IMR-90 (cell line): ENCODE measurements at regions not wholly inside any gene's neighbourhood (a gene's known extent, or its start where the extent isn't known, plus 50 kb on each side); places are given as distances from the start of the nearest gene placed in this dataset.

ENCODE experiments used
- ATAC-seq: fragments of 200-7000 bp; cut with Tn5 transposase; 2 replicates; pipeline ENCODE4 v1.9.1; 2020; ENCODE audit warnings: low read depth, mild to moderate bottlenecking, moderate library complexity
- BruUV-seq: library from RNA; stranded (reverse); fragments of 400-500 nt; replicated peaks from 2 replicates; lab custom pipeline; 2021; lab: Mats Ljungman, UMichigan
- CTCF ChIA-PET: fragments of 300-600 bp; formaldehyde crosslinking; extraction: SDS; loops from one replicate; lab custom pipeline; 2021; ENCODE audit warnings: antibody characterized with exemption; lab: Yijun Ruan, JAX
- POLR2A ChIA-PET: fragments of 300-600 bp; sonication (Branson Sonifier 250); formaldehyde crosslinking; loops from one replicate; lab custom pipeline; 2022; ENCODE audit warnings: antibody characterized with exemption; ENCODE audit not compliant: unreplicated experiment; lab: Charles Lee
- DNase-seq: peaks from one replicate; pipeline ENCODE4 v3.0.0; 2013
- H2AFZ ChIP-seq: replicated peaks from 2 replicates; pipeline ENCODE3; 2013; ENCODE audit warnings: low read length, mild to moderate bottlenecking; ENCODE audit not compliant: poor library complexity
- H2AK5ac ChIP-seq: 2 replicates; pipeline ENCODE4 v1.6.1; 2013; ENCODE audit warnings: low read depth, low read length, inconsistent platforms
- H2AK9ac ChIP-seq: replicated peaks from 2 replicates; pipeline ENCODE3; 2013; ENCODE audit warnings: mild to moderate bottlenecking, low read depth, low read length, moderate library complexity; ENCODE audit not compliant: poor library complexity
- H2BK120ac ChIP-seq: 2 replicates; pipeline ENCODE4 v1.6.1; 2013; ENCODE audit warnings: low read depth, low read length, inconsistent platforms
- H2BK15ac ChIP-seq: 3 replicates; pipeline ENCODE4 v1.6.1; 2013; ENCODE audit warnings: low read depth, low read length, inconsistent platforms
- H2BK20ac ChIP-seq: 2 replicates; pipeline ENCODE4 v1.6.1; 2013; ENCODE audit warnings: low read depth, mild to moderate bottlenecking, inconsistent platforms, low read length, moderate library complexity
- H2BK5ac ChIP-seq: 2 replicates; pipeline ENCODE4 v1.6.1; 2013; ENCODE audit warnings: mild to moderate bottlenecking, low read depth, low read length, inconsistent platforms; ENCODE audit not compliant: poor library complexity, severe bottlenecking
- H3K14ac ChIP-seq: replicated peaks from 2 replicates; pipeline ENCODE4 v1.6.1; 2013; ENCODE audit warnings: low read depth, low read length, inconsistent platforms
- H3K18ac ChIP-seq: 2 replicates; pipeline ENCODE4 v1.6.1; 2013; ENCODE audit warnings: low read depth, low read length, control low read depth
- H3K23ac ChIP-seq: 2 replicates; pipeline ENCODE4 v1.6.1; 2013; ENCODE audit warnings: low read depth, low read length, inconsistent platforms
- H3K27ac ChIP-seq: 2 replicates; pipeline ENCODE4 v1.5.1; 2013; ENCODE audit warnings: mild to moderate bottlenecking, control low read depth, low read length; ENCODE audit not compliant: insufficient read depth
- H3K27me3 ChIP-seq: 2 replicates; pipeline ENCODE4 v1.6.1; 2013; ENCODE audit warnings: low read length; ENCODE audit not compliant: control insufficient read depth, insufficient read depth
- H3K36me3 ChIP-seq: 2 replicates; pipeline ENCODE4 v1.6.1; 2013; ENCODE audit warnings: low read length, mixed read lengths; ENCODE audit not compliant: control insufficient read depth, insufficient read depth
- H3K4ac ChIP-seq: 2 replicates; pipeline ENCODE4 v1.6.1; 2013; ENCODE audit warnings: low read depth, low read length, inconsistent platforms
- H3K4me1 ChIP-seq: 2 replicates; pipeline ENCODE4 v1.6.1; 2013; ENCODE audit warnings: low read length, mixed read lengths; ENCODE audit not compliant: control insufficient read depth, insufficient read depth
- H3K4me2 ChIP-seq: 2 replicates; pipeline ENCODE4 v1.6.1; 2013; ENCODE audit warnings: low read depth, mild to moderate bottlenecking, control low read depth, low read length, moderate library complexity
- H3K4me3 ChIP-seq: 2 replicates; pipeline ENCODE4 v1.5.1; 2013; ENCODE audit warnings: low read depth, mild to moderate bottlenecking, control low read depth, low read length, moderate library complexity; ENCODE audit not compliant: insufficient read depth
- H3K56ac ChIP-seq: 2 replicates; pipeline ENCODE4 v1.6.1; 2013; ENCODE audit warnings: low read length, inconsistent platforms; ENCODE audit not compliant: insufficient read depth; ENCODE audit errors: extremely low read depth
- H3K79me1 ChIP-seq, 2 experiments: 2 replicates each; pipeline ENCODE4 v1.6.1; 2013; ENCODE audit warnings: low read length in 2 of 2, inconsistent platforms in 1 of 2, low read depth in 1 of 2
- H3K9ac ChIP-seq: 2 replicates; pipeline ENCODE4 v1.6.1; 2013; ENCODE audit warnings: low read depth, low read length, control low read depth
- H3K9me1 ChIP-seq: 2 replicates; pipeline ENCODE4 v1.6.1; 2013; ENCODE audit warnings: low read length, inconsistent platforms; ENCODE audit not compliant: insufficient read depth
- H3K9me3 ChIP-seq: 2 replicates; pipeline ENCODE4 v1.6.1; 2013; ENCODE audit warnings: low read length; ENCODE audit not compliant: control insufficient read depth, insufficient read depth
- H4K20me1 ChIP-seq: 2 replicates; pipeline ENCODE4 v1.6.1; 2013; ENCODE audit warnings: low read length, inconsistent platforms; ENCODE audit not compliant: insufficient read depth
- H4K5ac ChIP-seq: 2 replicates; pipeline ENCODE4 v1.6.1; 2013; ENCODE audit warnings: mild to moderate bottlenecking, low read depth, low read length, control low read depth
- H4K8ac ChIP-seq, 2 experiments: 2 replicates each; pipeline ENCODE4 v1.6.1; 2013; ENCODE audit warnings: low read depth in 2 of 2, low read length in 2 of 2, control low read depth in 1 of 2, inconsistent platforms in 1 of 2
- H4K91ac ChIP-seq: 2 replicates; pipeline ENCODE4 v1.6.1; 2013; ENCODE audit warnings: low read depth, low read length, inconsistent platforms; ENCODE audit not compliant: insufficient read depth
- BHLHE40 ChIP-seq: fragments of 150-350 bp; IDR thresholded peaks from 2 replicates; pipeline ENCODE4 v1.6.1; 2016; ENCODE audit warnings: mild to moderate bottlenecking, low read depth, low read length
- CEBPB ChIP-seq: IDR thresholded peaks from 2 replicates; pipeline ENCODE4 v1.6.1; 2012; ENCODE audit warnings: low read depth, low read length, improper control_type of control experiment
- CTCF ChIP-seq: conservative IDR thresholded peaks from 2 replicates; pipeline ENCODE4 v1.5.1; 2012; ENCODE audit warnings: mild to moderate bottlenecking, low read depth, low read length, improper control_type of control experiment
- ELK1 ChIP-seq: fragments of 150-350 bp; IDR thresholded peaks from 2 replicates; pipeline ENCODE4 v1.6.1; 2016; ENCODE audit warnings: low read depth, mild to moderate bottlenecking, low read length, moderate library complexity, borderline replicate concordance
- FOS ChIP-seq: fragments of 150-350 bp; IDR thresholded peaks from 2 replicates; pipeline ENCODE4 v1.6.1; 2016; ENCODE audit warnings: low read depth, low read length
- NFE2L2 ChIP-seq: fragments of 150-350 bp; IDR thresholded peaks from 2 replicates; pipeline ENCODE4 v1.6.1; 2016; ENCODE audit warnings: low read depth, mild to moderate bottlenecking, low read length
- RAD21 ChIP-seq: IDR thresholded peaks from 2 replicates; pipeline ENCODE4 v1.6.1; 2012; ENCODE audit warnings: low read length, improper control_type of control experiment
- RCOR1 ChIP-seq: IDR thresholded peaks from 2 replicates; pipeline ENCODE4 v1.6.1; 2012; ENCODE audit warnings: mild to moderate bottlenecking, low read length, improper control_type of control experiment; ENCODE audit not compliant: insufficient replicate concordance
- RFX5 ChIP-seq: IDR thresholded peaks from 2 replicates; pipeline ENCODE4 v1.8.0; 2012; ENCODE audit warnings: low read depth, mild to moderate bottlenecking, low read length, moderate library complexity
- USF2 ChIP-seq: fragments of 150-350 bp; IDR thresholded peaks from 2 replicates; pipeline ENCODE4 v1.6.1; 2017; ENCODE audit warnings: mild to moderate bottlenecking, antibody characterized with exemption, low read length, low read depth
- WGBS, 2 experiments: methylation state at CpG; one replicate each; pipeline versions ENCODE4 v1.1.5 to v1.1.7; 2013; ENCODE audit warnings: missing lambda C conversion rate in 2 of 2; ENCODE audit not compliant: insufficient read length in 1 of 2; ENCODE audit errors: extremely low coverage in 2 of 2; 5-methylcytosine and 5-hydroxymethylcytosine counted together
- dilution Hi-C: fragments of 300-500 bp; cut with HindIII; formaldehyde crosslinking; loops from one replicate; pipeline ENCODE4 v1.14.3; 2018; ENCODE audit warnings: low sequenced_read_pairs; ENCODE audit not compliant: unreplicated experiment
- in situ Hi-C: fragments of 300-500 bp; cut with MboI; formaldehyde crosslinking; loops from 3 replicates; pipeline ENCODE4 v1.14.3; 2019; ENCODE audit warnings: low sequenced_read_pairs, inconsistent platforms, mixed read lengths
- intact Hi-C: fragments of 100-400 bp; cut with micrococcal nuclease; formaldehyde crosslinking; loops from 2 replicates; pipeline ENCODE4 v1.10.0; 2022

GRCh38 chr18:32530947-32531651, 60.4 kb upstream of the GAREM1 start:
- Histone ChIP-seq H4K91ac (no peak overlapping the region), H3K4me2 (no peak overlapping the region), H2AK5ac (no peak overlapping the region), H2AFZ (no peak overlapping the region), H3K4me1 (no peaks in the 10 kb centered on the region), H4K5ac (no peak overlapping the region), H2BK20ac (no peak overlapping the region), H3K4me3 (no peak overlapping the region), H4K20me1 (no peaks in the 10 kb centered on the region), H2BK5ac (no peak overlapping the region), H2BK120ac (no peak overlapping the region), H3K9me3 (no peaks in the 10 kb centered on the region), H3K23ac (no peak overlapping the region), H3K4ac (no peak overlapping the region), H3K14ac (no peak overlapping the region), H4K8ac (no peak overlapping the region), H3K18ac (no peak overlapping the region), H3K36me3 (no peaks in the 10 kb centered on the region), H3K56ac (no peak overlapping the region), H2AK9ac (no peak overlapping the region), H3K9ac (no peak overlapping the region), H2BK15ac (no peak overlapping the region), H3K27ac (no peak overlapping the region), H3K9me1 (no peaks in the 10 kb centered on the region), H3K79me1 (no peaks in the 10 kb centered on the region), H3K27me3 (no peaks in the 10 kb centered on the region)
- dilution Hi-C loops = no loop called here
- ATAC-seq (no peak), DNase-seq (peak; percentile 36)
- ChIA-PET POLR2A (no interaction called here), CTCF (no interaction called here)
- no CpG with 5 or more reads among the region's 3 CpGs for WGBS, 2 experiments
- TF ChIP-seq NFE2L2 (no peak), ELK1 (no peak), CTCF (no peak), RFX5 (no peak), CEBPB (peak; percentile 44; the same call in 1 of the 2 replicates), USF2 (peak; percentile 36; the same call in 1 of the 2 replicates), RCOR1 (no peak), RAD21 (no peak), FOS (no peak), BHLHE40 (no peak)
- intact Hi-C loops = no loop called here
- no TSS peak for BruUV-seq
- in situ Hi-C loops = no loop called here
